ENCODE measurements at regions not wholly inside any gene's neighbourhood (a gene's known extent, or its start where the extent isn't known, plus 50 kb on each side); places are given as distances from the start of the nearest gene placed in this dataset.

- DNase-seq (ENCODE audit: low spot score in 2 of 2), result no peak
- TF ChIP-seq, protein P1, sequence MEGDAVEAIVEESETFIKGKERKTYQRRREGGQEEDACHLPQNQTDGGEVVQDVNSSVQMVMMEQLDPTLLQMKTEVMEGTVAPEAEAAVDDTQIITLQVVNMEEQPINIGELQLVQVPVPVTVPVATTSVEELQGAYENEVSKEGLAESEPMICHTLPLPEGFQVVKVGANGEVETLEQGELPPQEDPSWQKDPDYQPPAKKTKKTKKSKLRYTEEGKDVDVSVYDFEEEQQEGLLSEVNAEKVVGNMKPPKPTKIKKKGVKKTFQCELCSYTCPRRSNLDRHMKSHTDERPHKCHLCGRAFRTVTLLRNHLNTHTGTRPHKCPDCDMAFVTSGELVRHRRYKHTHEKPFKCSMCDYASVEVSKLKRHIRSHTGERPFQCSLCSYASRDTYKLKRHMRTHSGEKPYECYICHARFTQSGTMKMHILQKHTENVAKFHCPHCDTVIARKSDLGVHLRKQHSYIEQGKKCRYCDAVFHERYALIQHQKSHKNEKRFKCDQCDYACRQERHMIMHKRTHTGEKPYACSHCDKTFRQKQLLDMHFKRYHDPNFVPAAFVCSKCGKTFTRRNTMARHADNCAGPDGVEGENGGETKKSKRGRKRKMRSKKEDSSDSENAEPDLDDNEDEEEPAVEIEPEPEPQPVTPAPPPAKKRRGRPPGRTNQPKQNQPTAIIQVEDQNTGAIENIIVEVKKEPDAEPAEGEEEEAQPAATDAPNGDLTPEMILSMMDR (IDR thresholded peaks at IDR 0.05), result no peak
- no peak for TF ChIP-seq POLR2A (IDR thresholded peaks at IDR 0.05)
- intact Hi-C loops (cut with DNase I; ENCODE audit: low total_unique reads), result no loop called here
- no peak overlapping the region for H3K4me3 ChIP-seq (ENCODE audit: low read depth, poor library complexity, severe bottlenecking)
- WGBS, 2 donors, result 73 to 80% methylated on average over 2 of the region's 2 CpGs
Observed at GRCh38 chr4:74608151-74608949, 163.4 kb downstream of the AREG start.

DNA sequence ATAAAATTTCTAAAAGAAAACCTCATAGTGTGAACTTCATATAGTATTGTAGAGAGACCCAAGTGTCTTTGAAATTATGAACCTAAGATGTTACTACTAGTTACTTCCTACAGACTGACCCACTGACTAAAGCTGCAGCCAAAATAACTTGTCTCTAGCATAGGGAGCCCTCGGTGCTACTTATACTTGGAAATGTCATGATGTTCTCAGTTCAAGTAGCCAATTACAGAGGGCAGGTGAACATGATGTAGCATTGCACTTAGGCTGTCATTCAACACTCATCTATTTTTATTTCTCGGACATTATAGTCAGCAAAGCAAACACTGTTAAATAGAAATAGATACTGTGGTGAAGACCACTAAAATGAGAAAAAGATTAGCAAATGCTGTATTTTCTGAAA is 165.6 kb downstream of the AREG start:
- H3K4me3 ChIP-seq (ENCODE audit: low read depth, poor library complexity, severe bottlenecking), result no peak overlapping the region
- no peak for DNase-seq (ENCODE audit: low spot score in 2 of 2)
- TF ChIP-seq, protein P1 (IDR thresholded peaks at IDR 0.05), result no peak
- no peak for TF ChIP-seq POLR2A (IDR thresholded peaks at IDR 0.05)
- WGBS, 2 donors, result 81 to 90% methylated on average over 2 of the region's 2 CpGs
- intact Hi-C loops (cut with DNase I; ENCODE audit: low total_unique reads), result no loop called here

DNA sequence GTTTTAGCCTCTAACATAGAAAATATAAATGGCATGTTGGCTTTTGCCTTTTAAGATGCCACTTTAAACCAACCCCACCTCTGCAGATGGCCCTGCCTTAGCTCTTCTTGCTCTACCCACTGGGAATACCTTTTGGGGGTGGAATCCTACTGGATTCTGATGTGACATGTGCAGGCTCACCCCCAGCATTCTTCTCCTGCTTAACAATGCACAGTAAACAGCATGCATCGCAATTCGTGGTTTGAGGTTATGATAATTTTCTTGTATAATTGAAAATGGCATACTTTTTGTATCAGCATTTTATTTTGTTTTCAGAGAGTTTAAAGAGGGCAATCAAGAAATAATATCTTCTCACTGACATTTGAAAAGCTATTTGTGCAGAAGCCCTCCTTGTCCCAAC is 167.9 kb downstream of the AREG start:
- intact Hi-C loops (cut with DNase I; ENCODE audit: low total_unique reads), result no loop called here
- no peak for DNase-seq (ENCODE audit: low spot score in 2 of 2)
- no peak overlapping the region for H3K4me3 ChIP-seq (ENCODE audit: low read depth, poor library complexity, severe bottlenecking)
- TF ChIP-seq POLR2A (IDR thresholded peaks at IDR 0.05), result no peak
- TF ChIP-seq, protein P1 (IDR thresholded peaks at IDR 0.05), result no peak
- 82 to 84% methylated on average over 2 of the region's 2 CpGs for WGBS, 2 donors

GRCh38 chr4:74613266-74613665 is 168.3 kb downstream of the AREG start:
- no peak for DNase-seq (ENCODE audit: low spot score in 2 of 2)
- H3K4me3 ChIP-seq (ENCODE audit: low read depth, poor library complexity, severe bottlenecking), result no peak overlapping the region
- TF ChIP-seq, protein P1 (IDR thresholded peaks at IDR 0.05), result no peak
- TF ChIP-seq POLR2A (IDR thresholded peaks at IDR 0.05), result no peak
- intact Hi-C loops (cut with DNase I; ENCODE audit: low total_unique reads), result no loop called here
- 54 to 59% methylated on average over 2 of the region's 2 CpGs for WGBS, 2 donors

DNA sequence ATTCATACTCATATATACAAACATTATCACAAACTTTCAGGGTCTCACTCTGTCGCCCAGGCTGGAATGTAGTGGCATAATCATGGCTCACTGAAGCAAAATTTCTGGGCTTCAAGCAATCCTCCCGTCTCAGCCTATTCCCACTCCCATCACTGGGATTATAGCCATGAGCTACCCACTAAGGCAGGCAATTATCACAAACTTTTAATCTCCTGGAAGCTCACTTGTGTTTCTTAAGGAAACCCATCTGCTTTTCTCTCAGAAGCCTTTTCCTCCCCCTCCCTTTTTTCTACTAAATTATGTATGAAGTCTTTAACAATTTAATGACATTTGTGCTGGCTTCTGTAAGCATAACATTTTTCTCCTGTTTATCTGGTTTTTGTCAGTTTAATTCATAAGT is 170.5 kb downstream of the AREG start:
- TF ChIP-seq, protein P1 (IDR thresholded peaks at IDR 0.05), result no peak
- TF ChIP-seq POLR2A (IDR thresholded peaks at IDR 0.05), result no peak
- H3K4me3 ChIP-seq (ENCODE audit: low read depth, poor library complexity, severe bottlenecking), result no peak overlapping the region
- intact Hi-C loops (cut with DNase I; ENCODE audit: low total_unique reads), result no loop called here
- WGBS, 2 donors, result 73 to 84% methylated on average over 2 of the region's 2 CpGs
- no peak for DNase-seq (ENCODE audit: low spot score in 2 of 2)

- no peak for TF ChIP-seq POLR2A (IDR thresholded peaks at IDR 0.05)
- TF ChIP-seq, protein P1 (IDR thresholded peaks at IDR 0.05), result no peak
- DNase-seq (ENCODE audit: low spot score in 2 of 2), result no peak
- no peak overlapping the region for H3K4me3 ChIP-seq (ENCODE audit: low read depth, poor library complexity, severe bottlenecking)
- intact Hi-C loops (cut with DNase I; ENCODE audit: low total_unique reads), result no loop called here
- WGBS, 2 donors, result 71 to 96% methylated on average over 1 of the region's 1 CpG
Observed at GRCh38 chr4:74618166-74618565, 173.2 kb downstream of the AREG start.

Data from lower leg skin (tissue), 4 donors.